ENCODE measurements at regions not wholly inside any gene's neighbourhood (a gene's known extent, or its start where the extent isn't known, plus 50 kb on each side); places are given as distances from the start of the nearest gene placed in this dataset.
"Not testable (repeated sequence)": the region's sequence is repeated elsewhere in the genome, so short reads cannot be mapped to it uniquely, and the experiment has no call there.

- Mint-ChIP-seq H3K36me3 (no peaks in the 10 kb centered on the region), H3K9me3 (peaks cover 4% of the 10 kb centered on the region), H3K27me3 (ENCODE audit: low read depth) (no peaks in the 10 kb centered on the region), H3K4me1 (no peaks in the 10 kb centered on the region), H3K4me3 (no peak overlapping the region), H3K27ac (no peak overlapping the region)
- no peak for DNase-seq (ENCODE audit: low spot score in 2 of 2, unreplicated experiment in 2 of 2)
- TF ChIP-seq CTCF (IDR thresholded peaks at IDR 0.05; ENCODE audit: unreplicated experiment) = no peak
Observed at GRCh38 chr4:167842487-167842886, 249.8 kb upstream of the ANXA10 start.

- Mint-ChIP-seq H3K4me1 (no peaks in the 10 kb centered on the region), H3K27ac (no peak overlapping the region), H3K9me3 (peaks cover 7% of the 10 kb centered on the region), H3K36me3 (no peaks in the 10 kb centered on the region), H3K27me3 (ENCODE audit: low read depth) (no peaks in the 10 kb centered on the region), H3K4me3 (no peak overlapping the region)
- DNase-seq (ENCODE audit: low spot score in 2 of 2, unreplicated experiment in 2 of 2) = no peak
- no peak for TF ChIP-seq CTCF (IDR thresholded peaks at IDR 0.05; ENCODE audit: unreplicated experiment)
Observed at GRCh38 chr4:167854881-167855280, 237.5 kb upstream of the ANXA10 start.

GRCh38 chr4:167858127-167858526, 234.2 kb upstream of the ANXA10 start:
- not testable (repeated sequence) for H3K4me3 Mint-ChIP-seq; H3K36me3 Mint-ChIP-seq; DNase-seq (ENCODE audit: low spot score in 2 of 2, unreplicated experiment in 2 of 2); H3K27ac Mint-ChIP-seq; H3K4me1 Mint-ChIP-seq; H3K27me3 Mint-ChIP-seq (ENCODE audit: low read depth)
- H3K9me3 Mint-ChIP-seq = peaks cover 12% of the 10 kb centered on the region

- H3K36me3 Mint-ChIP-seq = no peaks in the 10 kb centered on the region
- no peaks in the 10 kb centered on the region for H3K27me3 Mint-ChIP-seq (ENCODE audit: low read depth)
- no peak for DNase-seq (ENCODE audit: low spot score in 2 of 2, unreplicated experiment in 2 of 2)
- no peaks in the 10 kb centered on the region for H3K4me1 Mint-ChIP-seq
- no peak for TF ChIP-seq CTCF (IDR thresholded peaks at IDR 0.05; ENCODE audit: unreplicated experiment)
- no peaks in the 10 kb centered on the region for H3K9me3 Mint-ChIP-seq
- H3K4me3 Mint-ChIP-seq = no peak overlapping the region
- no peak overlapping the region for H3K27ac Mint-ChIP-seq
Observed at GRCh38 chr4:167867191-167867590, 225.1 kb upstream of the ANXA10 start.

- no peaks in the 10 kb centered on the region for H3K36me3 Mint-ChIP-seq
- DNase-seq (ENCODE audit: low spot score in 2 of 2, unreplicated experiment in 2 of 2) = no peak
- H3K27me3 Mint-ChIP-seq (ENCODE audit: low read depth) = no peaks in the 10 kb centered on the region
- no peak overlapping the region for H3K4me3 Mint-ChIP-seq
- TF ChIP-seq CTCF (IDR thresholded peaks at IDR 0.05; ENCODE audit: unreplicated experiment) = no peak
- no peaks in the 10 kb centered on the region for H3K4me1 Mint-ChIP-seq
- H3K27ac Mint-ChIP-seq = no peak overlapping the region
- no peaks in the 10 kb centered on the region for H3K9me3 Mint-ChIP-seq
Observed at GRCh38 chr4:167868163-167868562, 224.2 kb upstream of the ANXA10 start.

GRCh38 chr4:167873496-167873895, 218.8 kb upstream of the ANXA10 start:
- no peak for TF ChIP-seq CTCF (IDR thresholded peaks at IDR 0.05; ENCODE audit: unreplicated experiment)
- H3K27me3 Mint-ChIP-seq (ENCODE audit: low read depth) = no peaks in the 10 kb centered on the region
- peaks cover 3% of the 10 kb centered on the region for H3K9me3 Mint-ChIP-seq
- no peaks in the 10 kb centered on the region for H3K4me1 Mint-ChIP-seq
- H3K4me3 Mint-ChIP-seq = no peak overlapping the region
- DNase-seq (ENCODE audit: low spot score in 2 of 2, unreplicated experiment in 2 of 2) = no peak
- no peaks in the 10 kb centered on the region for H3K36me3 Mint-ChIP-seq
- H3K27ac Mint-ChIP-seq = no peak overlapping the region

- not testable (repeated sequence) for H3K36me3 Mint-ChIP-seq; DNase-seq (ENCODE audit: low spot score in 2 of 2, unreplicated experiment in 2 of 2); H3K9me3 Mint-ChIP-seq; H3K27me3 Mint-ChIP-seq (ENCODE audit: low read depth); H3K4me1 Mint-ChIP-seq; H3K27ac Mint-ChIP-seq; H3K4me3 Mint-ChIP-seq
Observed at GRCh38 chr4:167876091-167876490, 216.2 kb upstream of the ANXA10 start.

GRCh38 chr4:167877826-167878225, 214.5 kb upstream of the ANXA10 start:
- not testable (repeated sequence) for H3K4me1 Mint-ChIP-seq; H3K27ac Mint-ChIP-seq; H3K27me3 Mint-ChIP-seq (ENCODE audit: low read depth); H3K9me3 Mint-ChIP-seq; DNase-seq (ENCODE audit: low spot score in 2 of 2, unreplicated experiment in 2 of 2); H3K4me3 Mint-ChIP-seq; H3K36me3 Mint-ChIP-seq

Measured in mesothelial cell of epicardium (in vitro differentiated cells).